Liver (tissue), 8 donors: ENCODE measurements at regions not wholly inside any gene's neighbourhood (a gene's known extent, or its start where the extent isn't known, plus 50 kb on each side); places are given as distances from the start of the nearest gene placed in this dataset.

Experiments
- DNase-seq: peaks from one replicate; pipeline ENCODE4 v3.0.0-alpha.2; 2017; ENCODE audit warnings: low spot score
- H3K27ac ChIP-seq, 2 donors: one replicate each; pipeline ENCODE4 v1.7.0; 2013; ENCODE audit warnings: inconsistent platforms in 2 of 2, low read length in 2 of 2, control low read depth in 1 of 2, low read depth in 1 of 2, mild to moderate bottlenecking in 1 of 2
- H3K27me3 ChIP-seq, 4 donors: one replicate each; pipeline versions ENCODE4 v1.6.1 to v1.7.0; 2013; ENCODE audit warnings: low read length in 3 of 4, inconsistent platforms in 1 of 4, mild to moderate bottlenecking in 1 of 4, moderate library complexity in 1 of 4; ENCODE audit not compliant: control insufficient read depth in 4 of 4, insufficient read depth in 4 of 4
- H3K36me3 ChIP-seq, 4 donors: one replicate each; pipeline versions ENCODE4 v1.6.1 to v1.7.0; 2013; ENCODE audit warnings: low read length in 3 of 4, mild to moderate bottlenecking in 3 of 4, low read depth in 1 of 4, moderate library complexity in 1 of 4; ENCODE audit not compliant: control insufficient read depth in 4 of 4, insufficient read depth in 3 of 4
- H3K4me1 ChIP-seq, 4 donors: one replicate each; pipeline versions ENCODE4 v1.6.1 to v1.7.0; 2013; ENCODE audit warnings: low read length in 3 of 4, mild to moderate bottlenecking in 3 of 4, moderate library complexity in 1 of 4; ENCODE audit not compliant: control insufficient read depth in 4 of 4, insufficient read depth in 4 of 4
- H3K4me3 ChIP-seq, 3 donors: one replicate each; pipeline versions ENCODE4 v1.6.1 to v1.7.0; 2013; ENCODE audit warnings: low read length in 3 of 3, control low read depth in 1 of 3, low read depth in 1 of 3, mild to moderate bottlenecking in 1 of 3
- H3K9ac ChIP-seq, 2 donors: one replicate each; pipeline ENCODE4 v1.7.0; 2013; ENCODE audit warnings: low read length in 2 of 2, mild to moderate bottlenecking in 2 of 2, moderate library complexity in 2 of 2, control low read depth in 1 of 2, low read depth in 1 of 2
- H3K9me3 ChIP-seq, 4 donors: one replicate each; pipeline versions ENCODE4 v1.6.1 to v1.7.0; 2013; ENCODE audit warnings: low read length in 3 of 4; ENCODE audit not compliant: control insufficient read depth in 4 of 4
- ATF3 ChIP-seq: IDR thresholded peaks from 2 replicates; pipeline ENCODE4 v1.6.1; 2016; ENCODE audit warnings: antibody characterized with exemption
- CTCF ChIP-seq: fragments of 150-350 bp; IDR thresholded peaks from 2 replicates; pipeline ENCODE4 v1.5.1; 2017; ENCODE audit warnings: improper control_type of control experiment, low read depth, low read length; ENCODE audit not compliant: missing input control
- FOXA1 ChIP-seq: IDR thresholded peaks from 2 replicates; pipeline ENCODE4 v1.6.1; 2016; ENCODE audit warnings: antibody characterized with exemption
- FOXA2 ChIP-seq: IDR thresholded peaks from 2 replicates; pipeline ENCODE4 v1.6.1; 2016; ENCODE audit warnings: antibody characterized with exemption
- HNF4A ChIP-seq, 2 donors: conservative IDR thresholded peaks; 2 replicates each; pipeline ENCODE4 v1.6.1; 2016; ENCODE audit warnings: antibody characterized with exemption in 2 of 2, mild to moderate bottlenecking in 2 of 2
- HNF4G ChIP-seq: IDR thresholded peaks from 2 replicates; pipeline ENCODE4 v1.6.1; 2016; ENCODE audit warnings: antibody characterized with exemption
- JUND ChIP-seq, 2 donors: IDR thresholded peaks; 2 replicates each; pipeline ENCODE4 v1.6.1; 2016; ENCODE audit warnings: antibody characterized with exemption in 2 of 2
- MAX ChIP-seq: IDR thresholded peaks from 2 replicates; pipeline ENCODE4 v1.6.1; 2016; ENCODE audit warnings: antibody characterized with exemption
- NR2F2 ChIP-seq: IDR thresholded peaks from 2 replicates; pipeline ENCODE4 v1.6.1; 2016; ENCODE audit warnings: antibody characterized with exemption
- RAD21 ChIP-seq, 2 donors: IDR thresholded peaks; 2 replicates each; pipeline ENCODE4 v1.6.1; 2016; ENCODE audit warnings: antibody characterized with exemption in 2 of 2, mild to moderate bottlenecking in 2 of 2
- REST ChIP-seq: IDR thresholded peaks from 2 replicates; pipeline ENCODE4 v1.6.1; 2016; ENCODE audit warnings: antibody characterized with exemption, mild to moderate bottlenecking
- RXRA ChIP-seq, 2 donors: IDR thresholded peaks; 2 replicates each; pipeline ENCODE4 v1.6.1; 2017 to 2018; ENCODE audit warnings: antibody characterized with exemption in 2 of 2, mild to moderate bottlenecking in 1 of 2
- SP1 ChIP-seq: IDR thresholded peaks from 2 replicates; pipeline ENCODE4 v1.6.1; 2018; ENCODE audit warnings: antibody characterized with exemption, mild to moderate bottlenecking
- TAF1 ChIP-seq: conservative IDR thresholded peaks from 2 replicates; pipeline ENCODE4 v1.6.1; 2016; ENCODE audit warnings: antibody characterized with exemption, mild to moderate bottlenecking
- YY1 ChIP-seq: IDR thresholded peaks from 2 replicates; pipeline ENCODE4 v1.6.1; 2016; ENCODE audit warnings: antibody characterized with exemption, mild to moderate bottlenecking
- ZBTB33 ChIP-seq: IDR thresholded peaks from 2 replicates; pipeline ENCODE4 v1.6.1; 2016; ENCODE audit warnings: antibody characterized with exemption
- WGBS: extraction: QIAGEN DNeasy Blood & Tissue Kit; methylation state at CpG from one replicate; pipeline ENCODE4 v1.1.7; 2013; 5-methylcytosine and 5-hydroxymethylcytosine counted together
- donor health status: healthy.
- donor health status: healthy.
- donor health status: healthy.
- donor health status: healthy.
- donor health status: healthy.

- Histone ChIP-seq H3K36me3 (no peaks in the 10 kb centered on the region), H3K27ac (no peak overlapping the region), H3K4me3 (no peak overlapping the region), H3K4me1 (no peaks in the 10 kb centered on the region), H3K27me3 (no peaks in the 10 kb centered on the region), H3K9ac (no peak overlapping the region), H3K9me3 (no peaks in the 10 kb centered on the region)
- WGBS, result 60% methylated on average over 3 of the region's 3 CpGs
- no peak for TF ChIP-seq YY1
- TF ChIP-seq FOXA2, result no peak
- no peak for TF ChIP-seq TAF1
- TF ChIP-seq FOXA1, result no peak
- TF ChIP-seq HNF4A (conservative IDR thresholded peaks at IDR 0.05), result no peak
- TF ChIP-seq HNF4G, result no peak
- TF ChIP-seq NR2F2, result no peak
- no peak for TF ChIP-seq SP1
- TF ChIP-seq ATF3, result no peak
- no peak for TF ChIP-seq ZBTB33
- no peak for TF ChIP-seq REST
- no peak for DNase-seq
Measured at GRCh38 chr9:28255174-28255573, 681.9 kb upstream of the C9orf72 start.

- no peak for DNase-seq
- Histone ChIP-seq H3K9me3 (no peaks in the 10 kb centered on the region), H3K4me3 (no peak overlapping the region), H3K27ac (no peak overlapping the region), H3K4me1 (no peaks in the 10 kb centered on the region), H3K27me3 (no peaks in the 10 kb centered on the region), H3K9ac (no peak overlapping the region), H3K36me3 (no peaks in the 10 kb centered on the region)
- 79% methylated on average over 4 of the region's 4 CpGs for WGBS
- TF ChIP-seq FOXA2 (no peak), CTCF (no peak), ZBTB33 (no peak), FOXA1 (no peak), RAD21 (IDR thresholded peaks at IDR 0.05) (no peak), MAX (no peak), ATF3 (no peak), RXRA (IDR thresholded peaks at IDR 0.05) (no peak), JUND (IDR thresholded peaks at IDR 0.05) (no peak), SP1 (no peak), HNF4A (conservative IDR thresholded peaks at IDR 0.05) (no peak), HNF4G (no peak)
Measured at GRCh38 chr9:28260330-28260729, 687.0 kb upstream of the C9orf72 start.
